ENCODE measurements at regions not wholly inside any gene's neighbourhood (a gene's known extent, or its start where the extent isn't known, plus 50 kb on each side); places are given as distances from the start of the nearest gene placed in this dataset.
"Not testable (repeated sequence)": the region's sequence is repeated elsewhere in the genome, so short reads cannot be mapped to it uniquely, and the experiment has no call there.

DNA sequence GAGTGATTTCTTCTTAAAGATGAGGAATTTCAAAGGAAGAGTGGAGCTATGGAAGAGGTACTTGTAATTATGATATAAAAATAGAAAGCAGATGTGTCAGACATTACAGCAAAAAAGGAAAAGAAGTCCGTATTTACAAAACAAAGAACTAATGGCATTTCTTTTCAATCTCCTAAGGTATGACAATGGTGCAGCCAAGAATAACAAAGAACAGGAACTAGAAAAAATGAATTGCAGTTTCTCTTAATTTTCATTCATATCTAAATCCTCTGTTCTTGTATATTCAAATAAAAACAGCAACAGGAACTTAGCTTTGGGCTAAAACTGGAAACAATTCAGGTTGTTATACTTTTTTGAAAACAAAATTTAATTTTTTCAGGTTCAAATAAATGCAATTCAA, 105.1 kb downstream of the SPRY1 start:
- no peak for DNase-seq

- no peak for DNase-seq
Observed at GRCh38 chr4:123503698-123504363, 107.2 kb downstream of the SPRY1 start.

- DNase-seq, result peak; percentile 15
Observed at GRCh38 chr4:123505095-123506010, 108.8 kb downstream of the SPRY1 start.

GRCh38 chr4:123506011-123506695, 109.6 kb downstream of the SPRY1 start:
- no peak for DNase-seq

GRCh38 chr4:123507376-123507775, 110.8 kb downstream of the SPRY1 start:
- DNase-seq, result no peak

DNA sequence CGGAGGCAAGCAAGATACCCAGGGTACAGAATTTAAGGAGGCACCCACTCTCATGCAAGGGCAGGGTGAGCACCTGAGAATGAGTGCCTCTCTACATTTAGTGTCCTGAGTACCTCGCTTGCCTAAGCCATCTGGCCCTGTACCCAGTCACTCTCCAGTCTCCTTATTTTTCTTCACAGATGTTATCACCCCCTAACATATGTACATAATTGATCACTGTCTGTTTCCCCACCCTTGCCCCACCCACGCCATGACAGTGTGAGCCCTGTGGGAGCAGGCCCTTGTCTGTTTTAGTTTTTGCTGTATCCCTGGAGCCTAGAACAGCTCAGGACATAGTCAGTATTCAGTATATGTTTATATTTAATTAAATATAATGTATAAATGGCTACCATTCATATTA, 113.6 kb downstream of the SPRY1 start:
- DNase-seq, result no peak

GRCh38 chr4:123510659-123511058, 114.1 kb downstream of the SPRY1 start:
- no peak for DNase-seq

DNA sequence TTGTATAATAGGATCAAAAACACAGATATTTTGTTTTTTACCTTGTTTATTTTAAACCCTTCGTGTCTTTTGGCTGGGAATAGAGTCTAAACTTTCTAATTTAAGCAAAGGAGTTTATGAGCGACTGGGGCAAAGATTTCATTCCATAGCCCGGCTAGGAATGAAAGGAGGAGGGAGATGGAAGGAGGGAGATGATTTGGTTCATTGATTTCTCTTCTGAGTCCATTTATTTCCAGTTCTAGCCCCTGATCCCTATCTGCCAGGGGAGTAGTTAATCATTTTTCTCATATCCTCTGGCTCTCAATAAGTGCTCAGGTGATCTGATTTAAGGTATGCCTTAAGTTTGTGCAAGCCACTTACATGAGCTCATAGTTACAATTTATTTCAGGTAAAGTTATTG, 120.0 kb downstream of the SPRY1 start:
- DNase-seq, result no peak

GRCh38 chr4:123517176-123517575, 120.6 kb downstream of the SPRY1 start:
- no peak for DNase-seq

GRCh38 chr4:123517971-123518370, 121.4 kb downstream of the SPRY1 start:
- DNase-seq, result no peak

- DNase-seq, result no peak
Observed at GRCh38 chr4:123520325-123520724, 123.7 kb downstream of the SPRY1 start.

DNA sequence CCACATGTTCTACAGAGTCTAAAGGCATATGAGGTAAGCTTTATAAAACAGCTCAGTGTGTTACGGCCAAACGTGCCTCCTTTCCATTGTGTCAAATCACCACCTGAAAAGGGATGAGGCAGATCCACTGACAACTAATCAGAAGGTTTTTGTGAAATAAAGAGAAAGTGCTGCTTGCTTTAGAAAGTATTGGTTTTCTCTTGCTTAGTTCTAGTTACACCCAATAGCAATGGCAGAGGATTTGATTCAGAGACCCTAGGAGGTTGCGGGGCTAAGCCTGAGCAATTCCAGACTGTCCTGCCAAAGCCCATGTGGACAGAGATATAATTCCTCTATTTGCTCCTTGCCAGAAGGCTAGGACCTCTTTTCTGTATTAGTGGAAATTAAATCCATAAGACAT, 125.5 kb downstream of the SPRY1 start:
- no peak for DNase-seq

- DNase-seq, result no peak
Observed at GRCh38 chr4:123522646-123523045, 126.1 kb downstream of the SPRY1 start.

DNA sequence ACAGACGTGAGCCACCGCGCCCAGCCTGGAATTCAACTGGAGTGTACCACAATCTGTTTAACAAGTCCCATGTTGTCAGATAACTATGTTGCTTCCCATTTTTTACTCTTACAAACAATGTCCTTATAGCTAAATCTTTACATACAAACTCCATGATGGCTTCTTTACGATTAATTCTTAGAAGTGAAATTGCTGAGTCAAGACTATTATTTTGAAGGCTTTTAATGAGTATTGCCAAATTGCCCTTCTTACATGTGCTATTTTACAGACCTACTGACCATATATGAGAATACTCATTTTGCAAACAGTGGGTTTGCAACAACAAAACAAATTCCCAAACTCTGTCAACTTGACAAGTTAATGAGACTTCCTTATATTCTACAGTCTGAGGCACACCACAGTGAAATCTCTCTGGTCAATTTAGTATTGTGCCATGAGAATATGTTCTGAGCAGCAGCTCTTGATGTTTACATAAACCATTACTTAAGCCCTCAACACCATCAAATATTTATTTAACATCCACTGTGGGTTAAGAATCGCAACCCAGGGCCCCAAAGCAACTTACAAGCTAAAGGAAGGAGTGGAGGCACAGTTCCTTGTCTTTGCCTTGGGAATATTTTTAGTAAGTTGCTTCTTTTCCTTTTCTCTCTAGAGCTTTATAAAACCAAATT, 128.5 kb downstream of the SPRY1 start:
- no peak for DNase-seq

DNA sequence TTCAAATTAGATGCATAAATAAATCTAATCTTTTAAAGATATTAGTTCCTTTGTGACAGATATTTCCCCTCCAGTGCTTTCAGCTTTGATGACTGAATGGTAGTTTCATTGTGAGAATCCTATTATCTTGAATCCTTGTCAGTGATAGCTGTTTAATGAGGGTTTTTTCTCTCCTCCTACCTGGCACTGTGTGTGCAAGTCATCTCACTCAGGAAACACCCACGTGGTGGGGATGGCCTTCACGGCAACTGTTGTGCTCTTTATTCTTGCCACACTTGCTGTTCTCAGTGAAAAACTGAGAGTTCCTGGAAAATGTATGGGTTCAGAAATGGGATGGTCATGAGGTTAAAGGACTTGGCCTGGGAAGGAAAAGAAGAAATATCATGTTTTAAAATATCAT, 129.9 kb downstream of the SPRY1 start:
- no peak for DNase-seq

DNA sequence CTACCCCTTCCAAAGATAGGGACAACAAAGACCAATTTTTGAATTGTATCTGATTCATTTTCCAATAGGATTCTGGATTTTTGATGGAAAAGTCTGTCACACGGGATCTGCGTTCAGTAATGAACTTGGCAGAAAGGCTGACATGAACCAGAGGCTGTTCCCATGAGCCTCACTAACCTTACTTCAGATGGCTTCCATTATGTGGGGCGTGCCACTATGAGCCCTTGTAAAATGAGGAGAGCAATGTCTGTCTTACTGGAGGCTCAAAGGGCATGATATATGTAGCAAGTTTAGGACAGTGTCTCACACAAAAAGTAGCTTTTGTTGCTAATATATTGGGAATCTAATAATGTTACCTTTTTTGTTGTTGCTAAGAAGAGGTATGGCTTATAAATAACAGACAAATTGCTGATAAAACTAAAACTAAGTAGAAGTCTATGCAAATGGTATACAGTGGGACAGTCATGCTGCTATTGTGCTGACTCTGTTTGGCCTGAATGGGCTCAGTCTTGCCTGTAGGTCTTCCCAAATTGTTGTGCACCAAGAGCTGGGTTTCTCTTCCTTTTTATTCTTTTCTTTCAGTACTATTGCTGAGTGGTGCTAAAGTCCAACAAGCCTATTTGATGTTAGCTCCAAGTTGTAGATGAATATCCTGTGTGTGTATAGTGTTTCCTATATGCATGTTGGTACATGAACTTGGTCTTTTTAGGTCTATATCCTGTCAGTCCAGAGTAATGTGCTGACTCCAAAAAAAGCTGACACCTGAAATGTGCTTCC, 132.1 kb downstream of the SPRY1 start:
- no peak for DNase-seq

GRCh38 chr4:123529278-123529568, 132.6 kb downstream of the SPRY1 start:
- no peak for DNase-seq

- no peak for DNase-seq
Observed at GRCh38 chr4:123530357-123530756, 133.8 kb downstream of the SPRY1 start.

GRCh38 chr4:123535037-123535748, 138.6 kb downstream of the SPRY1 start:
- DNase-seq, result no peak

- DNase-seq, result no peak
Observed at GRCh38 chr4:123536225-123536624, 139.6 kb downstream of the SPRY1 start.

DNA sequence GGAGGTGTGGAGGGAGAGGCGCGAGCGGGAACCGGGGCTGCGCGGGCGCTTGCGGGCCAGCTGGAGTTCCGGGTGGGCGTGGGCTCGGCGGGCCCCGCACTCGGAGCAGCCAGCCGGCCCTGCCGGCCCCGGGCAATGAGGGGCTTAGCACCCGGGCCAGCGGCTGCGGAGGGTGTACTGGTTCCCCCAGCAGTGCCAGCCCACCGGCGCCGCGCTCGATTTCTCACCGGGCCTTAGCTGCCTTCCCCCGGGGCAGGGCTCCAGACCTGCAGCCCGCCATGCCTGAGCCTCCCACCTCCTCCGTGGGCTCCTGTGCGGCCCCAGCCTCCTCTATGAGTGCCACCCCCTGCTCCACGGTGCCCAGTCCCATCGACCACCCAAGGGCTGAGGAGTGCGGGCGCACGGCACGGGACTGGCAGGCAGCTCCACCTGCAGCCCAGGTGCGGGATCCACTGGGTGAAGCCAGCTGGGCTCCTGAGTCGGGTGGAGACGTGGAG, 141.4 kb downstream of the SPRY1 start:
- DNase-seq, result not testable (repeated sequence)
